Heart left ventricle (tissue), 16 donors: ENCODE measurements at regions not wholly inside any gene's neighbourhood (a gene's known extent, or its start where the extent isn't known, plus 50 kb on each side); places are given as distances from the start of the nearest gene placed in this dataset.

ENCODE experiments used
- ATAC-seq, 4 donors: fragments of 200-7000 bp; cut with Tn5 transposase; one replicate each; pipeline ENCODE4 v1.9.1; 2020 to 2022; ENCODE audit warnings: moderate library complexity in 4 of 4, mild to moderate bottlenecking in 3 of 4, moderate number of reproducible peaks in 1 of 4
- DNase-seq, 5 donors: peaks; one replicate each; pipeline ENCODE4 v3.0.0-alpha.2; 2020
- H3K27ac ChIP-seq, 12 donors: fragments of 200-600 bp; sonication (generic) in 4 of 12; one replicate each; pipeline versions ENCODE4 v1.5.0 to v1.8.0; 2016 to 2022; ENCODE audit warnings: mild to moderate bottlenecking in 2 of 12
- H3K27me3 ChIP-seq, 9 donors: fragments of 200-600 bp; sonication (generic) in 2 of 9; one replicate each; pipeline versions ENCODE4 v1.5.1 to v1.8.0; 2016 to 2022; ENCODE audit warnings: mild to moderate bottlenecking in 3 of 9
- H3K36me3 ChIP-seq, 9 donors: fragments of 200-600 bp; sonication (generic) in 2 of 9; one replicate each; pipeline versions ENCODE4 v1.5.0 to v1.8.0; 2018 to 2022; ENCODE audit warnings: mild to moderate bottlenecking in 2 of 9
- H3K4me1 ChIP-seq, 12 donors: fragments of 200-600 bp; sonication (generic) in 4 of 12; one replicate each; pipeline versions ENCODE4 v1.5.0 to v1.8.0; 2016 to 2022; ENCODE audit warnings: mild to moderate bottlenecking in 3 of 12
- H3K4me3 ChIP-seq, 12 donors: fragments of 200-600 bp; sonication (generic) in 4 of 12; one replicate each; pipeline versions ENCODE4 v1.5.0 to v1.8.0; 2017 to 2022; ENCODE audit warnings: mild to moderate bottlenecking in 9 of 12, moderate library complexity in 4 of 12
- H3K9me3 ChIP-seq, 12 donors: fragments of 200-600 bp; sonication (generic) in 4 of 12; one replicate each; pipeline versions ENCODE4 v1.5.0 to v1.8.0; 2016 to 2022; ENCODE audit warnings: mild to moderate bottlenecking in 1 of 12
- CTCF ChIP-seq, 12 donors: fragments of 200-600 bp; sonication (generic) in 4 of 12; IDR thresholded peaks; one replicate each; pipeline versions ENCODE4 v1.5.0 to v1.8.0; 2018 to 2022; ENCODE audit warnings: antibody characterized with exemption in 12 of 12, mild to moderate bottlenecking in 5 of 12
- POLR2A ChIP-seq, 2 donors: fragments of 450-650 bp; IDR thresholded peaks; one replicate each; pipeline ENCODE4 v1.6.1; 2017; ENCODE audit warnings: antibody characterized with exemption in 2 of 2, mild to moderate bottlenecking in 2 of 2, moderate library complexity in 2 of 2
- WGBS, 4 donors: extraction: QIAGEN DNeasy Blood & Tissue Kit in 2 of 4; methylation state at CpG; one replicate each; pipeline versions ENCODE4 v1.1.5 to v1.1.7; 2013 to 2018; 5-methylcytosine and 5-hydroxymethylcytosine counted together
- intact Hi-C, 10 donors: fragments of 100-400 bp; cut with DNase I; formaldehyde crosslinking; loops; one replicate each; pipeline versions ENCODE4 v1.11.1 to v1.14.2; 2022
- donor health status: ischemic (EF 13 %, LVEDD 7.1; RV severe dilation, severe dysfunction).
- donor health status: healthy with polysubstance abuse.
- donor health status: DM: no; HTN: yes; CAD: no.
- donor health status: DM: no; HTN: no; CAD: no.
- donor health status: ischemic (EF 25% LVEDD 6.9; RV normal size, moderate dysfunction).
- donor health status: ischemic (EF 25% LVEDD 5.7; RV mildly dilated, moderate dysfunction).
- donor health status: healthy.
- donor health status: DM: yes; HTN: yes; CAD: no.
- donor health status: ischemic (EF 35%, LVEDD 5.7; RV mildly dilated, moderate dysfunction).
- donor health status: nonischemic (EF 11% LVEDD 7.7; RV severe dilation, severe dysfunction).
- donor health status: DM: yes; HTN: yes; CAD: no.
- donor health status: PGD.
- donor health status: ischemic (EF 29% LVEDD 5.4; RV normal size, mild dysfunction).
- donor health status: nonischemic (EF 23%, LVEDD 6.1; RV moderate dilation, normal function).

- TF ChIP-seq CTCF (IDR thresholded peaks at IDR 0.05) (no peak), POLR2A (IDR thresholded peaks at IDR 0.05) (no peak)
- H3K9me3 ChIP-seq, result no peaks in the 10 kb centered on the region
- H3K4me1 ChIP-seq, result no peaks in the 10 kb centered on the region
- H3K36me3 ChIP-seq, result no peaks in the 10 kb centered on the region
- H3K27ac ChIP-seq, result no peak overlapping the region
- WGBS, 4 donors, result 68 to 90% (median 83%) methylated on average over 3 of the region's 3 CpGs
- no peaks in the 10 kb centered on the region for H3K27me3 ChIP-seq
- no peak for ATAC-seq
- H3K4me3 ChIP-seq, result no peak overlapping the region
- no peak for DNase-seq
- intact Hi-C loops, result loop anchor here in 1 of 10 donors (5.0 kb wide), 1 partner anchor 49 kb away; no protein-coding TSS in a partner anchor
These were observed 679.9 kb downstream of the NTRK3 start for GRCh38 chr15:87576486-87577176.

GRCh38 chr15:87575896-87576473 lies 680.6 kb downstream of the NTRK3 start:
- intact Hi-C loops, result loop anchor here in 1 of 10 donors (5.0 kb wide), 1 partner anchor 49 kb away; no protein-coding TSS in a partner anchor
- H3K4me3 ChIP-seq, result no peak overlapping the region
- ATAC-seq, result no peak
- H3K27me3 ChIP-seq, result no peaks in the 10 kb centered on the region
- TF ChIP-seq POLR2A (IDR thresholded peaks at IDR 0.05), result no peak
- TF ChIP-seq CTCF (IDR thresholded peaks at IDR 0.05), result no peak
- H3K9me3 ChIP-seq, result no peaks in the 10 kb centered on the region
- no peak overlapping the region for H3K27ac ChIP-seq
- H3K36me3 ChIP-seq, result no peaks in the 10 kb centered on the region
- DNase-seq, result no peak
- WGBS, 4 donors, result 86 to 94% (median 90%) methylated on average over 3 of the region's 3 CpGs
- H3K4me1 ChIP-seq, result no peaks in the 10 kb centered on the region

- Histone ChIP-seq H3K4me1 (no peaks in the 10 kb centered on the region), H3K27me3 (no peaks in the 10 kb centered on the region), H3K9me3 (no peaks in the 10 kb centered on the region), H3K36me3 (no peaks in the 10 kb centered on the region), H3K4me3 (no peak overlapping the region), H3K27ac (no peak overlapping the region)
- intact Hi-C loops, result no loop called here
- ATAC-seq, result no peak
- TF ChIP-seq POLR2A (IDR thresholded peaks at IDR 0.05), result no peak
- no peak for TF ChIP-seq CTCF (IDR thresholded peaks at IDR 0.05)
- WGBS, 4 donors, result 65 to 84% (median 79%) methylated on average over 1 of the region's 1 CpG
- DNase-seq, result no peak
These were observed 683.0 kb downstream of the NTRK3 start for GRCh38 chr15:87573534-87573933.

- DNase-seq, result no peak
- no peaks in the 10 kb centered on the region for H3K4me1 ChIP-seq
- H3K27ac ChIP-seq, result no peak overlapping the region
- H3K27me3 ChIP-seq, result no peaks in the 10 kb centered on the region
- H3K9me3 ChIP-seq, result no peaks in the 10 kb centered on the region
- H3K4me3 ChIP-seq, result no peak overlapping the region
- 74 to 91% (median 87%) methylated on average over 6 of the region's 6 CpGs for WGBS, 4 donors
- ATAC-seq, result no peak
- H3K36me3 ChIP-seq, result no peaks in the 10 kb centered on the region
- intact Hi-C loops, result no loop called here
- TF ChIP-seq CTCF (IDR thresholded peaks at IDR 0.05) (no peak), POLR2A (IDR thresholded peaks at IDR 0.05) (no peak)
These were observed 683.5 kb downstream of the NTRK3 start for GRCh38 chr15:87573039-87573438.
